Prostate gland (tissue), 2 donors: ENCODE measurements at regions not wholly inside any gene's neighbourhood (a gene's known extent, or its start where the extent isn't known, plus 50 kb on each side); places are given as distances from the start of the nearest gene placed in this dataset.

ENCODE experiments used
- DNase-seq: peaks from one replicate; pipeline ENCODE4 v3.0.0-alpha.2; 2019; ENCODE audit warnings: low spot score
- H3K27ac ChIP-seq, 2 donors: fragments of 200-600 bp; sonication (generic); 2 replicates each; pipeline ENCODE4 v1.5.1; 2017 to 2019
- H3K27me3 ChIP-seq: fragments of 200-600 bp; sonication (generic); replicated peaks from 2 replicates; pipeline ENCODE4 v1.5.1; 2019; ENCODE audit not compliant: insufficient read depth
- H3K36me3 ChIP-seq, 2 donors: fragments of 200-600 bp; sonication (generic); 1 replicate in 1 of 2; 2 replicates in 1 of 2; pipeline versions ENCODE4 v1.5.1 to v1.8.1; 2017 to 2019
- H3K4me1 ChIP-seq: fragments of 200-600 bp; sonication (generic); replicated peaks from 2 replicates; pipeline ENCODE4 v1.5.1; 2019
- H3K4me3 ChIP-seq, 2 donors: fragments of 200-600 bp; sonication (generic); 2 replicates each; pipeline ENCODE4 v1.5.1; 2017 to 2019
- H3K9me3 ChIP-seq: fragments of 200-600 bp; sonication (generic); 2 replicates; pipeline ENCODE4 v1.5.1; 2017
- CTCF ChIP-seq, 4 experiments: fragments of 200-600 bp in 2 of 4; fragments of 450-650 bp in 2 of 4; sonication (generic) in 2 of 4; IDR thresholded peaks; 1 replicate in 3 of 4; 2 replicates in 1 of 4; pipeline ENCODE4 v1.5.1; 2016 to 2019; ENCODE audit warnings: antibody characterized with exemption in 4 of 4, mild to moderate bottlenecking in 2 of 4, moderate library complexity in 2 of 4
- POLR2A ChIP-seq: fragments of 450-650 bp; IDR thresholded peaks from one replicate; pipeline ENCODE4 v1.6.1; 2016; ENCODE audit warnings: antibody characterized with exemption, mild to moderate bottlenecking
- POLR2AphosphoS5 ChIP-seq: sonication (generic); formaldehyde crosslinking; IDR thresholded peaks from one replicate; pipeline ENCODE4 v1.6.1; 2017; ENCODE audit warnings: antibody characterized with exemption
- WGBS: methylation state at CpG from one replicate; pipeline ENCODE4 v1.1.5; 2018; 5-methylcytosine and 5-hydroxymethylcytosine counted together
- intact Hi-C: fragments of 100-400 bp; cut with DNase I; formaldehyde crosslinking; loops from one replicate; pipeline ENCODE4 v1.14.2; 2022

- no peak for DNase-seq
- WGBS = 79% methylated on average over 6 of the region's 6 CpGs
- Histone ChIP-seq H3K27me3 (peaks cover 31% of the 10 kb centered on the region), H3K4me3 (no peak overlapping the region), H3K9me3 (no peaks in the 10 kb centered on the region), H3K27ac (no peak overlapping the region), H3K36me3 (no peaks in the 10 kb centered on the region), H3K4me1 (no peaks in the 10 kb centered on the region)
- intact Hi-C loops = no loop called here
- TF ChIP-seq CTCF (IDR thresholded peaks at IDR 0.05) (no peak), POLR2AphosphoS5 (no peak), POLR2A (no peak)
Observed at GRCh38 chr4:1467581-1468458, 61.6 kb upstream of the NKX1-1 start.

GRCh38 chr4:1466863-1467165 is 60.6 kb upstream of the NKX1-1 start:
- WGBS = 61% methylated on average over 6 of the region's 6 CpGs
- H3K4me1 ChIP-seq = no peaks in the 10 kb centered on the region
- no peaks in the 10 kb centered on the region for H3K9me3 ChIP-seq
- TF ChIP-seq POLR2A (no peak), POLR2AphosphoS5 (no peak)
- no peak overlapping the region for H3K27ac ChIP-seq
- H3K4me3 ChIP-seq = no peak overlapping the region
- H3K27me3 ChIP-seq = peaks cover 26% of the 10 kb centered on the region
- DNase-seq = no peak
- no peaks in the 10 kb centered on the region for H3K36me3 ChIP-seq
- intact Hi-C loops = no loop called here

- intact Hi-C loops = no loop called here
- DNase-seq = no peak
Observed at GRCh38 chr4:1466034-1466862, 60.0 kb upstream of the NKX1-1 start.

GRCh38 chr4:1465173-1466033 is 59.2 kb upstream of the NKX1-1 start:
- Histone ChIP-seq H3K4me3 (no peak overlapping the region), H3K27me3 (peaks cover 12% of the 10 kb centered on the region), H3K4me1 (no peaks in the 10 kb centered on the region), H3K27ac (no peak overlapping the region), H3K9me3 (no peaks in the 10 kb centered on the region), H3K36me3 (no peaks in the 10 kb centered on the region)
- TF ChIP-seq POLR2AphosphoS5 (no peak), POLR2A (no peak), CTCF (IDR thresholded peaks at IDR 0.05) (no peak)
- DNase-seq = no peak
- WGBS = 77% methylated on average over 24 of the region's 24 CpGs
- intact Hi-C loops = no loop called here

More at GRCh38 chr4:1466034-1466862, 60.0 kb upstream of the NKX1-1 start:
- Histone ChIP-seq H3K9me3 (no peaks in the 10 kb centered on the region), H3K27ac (no peak overlapping the region), H3K36me3 (no peaks in the 10 kb centered on the region), H3K4me3 (no peak overlapping the region), H3K27me3 (peaks cover 20% of the 10 kb centered on the region), H3K4me1 (no peaks in the 10 kb centered on the region)
- 80% methylated on average over 24 of the region's 24 CpGs for whole genome bisulfite sequencing
- TF ChIP-seq POLR2AphosphoS5 (no peak), POLR2A (no peak), CTCF (IDR thresholded peaks at IDR 0.05) (no peak)
